NB4 (cell line): ENCODE measurements at regions not wholly inside any gene's neighbourhood (a gene's known extent, or its start where the extent isn't known, plus 50 kb on each side); places are given as distances from the start of the nearest gene placed in this dataset.
"Not testable (repeated sequence)": the region's sequence is repeated elsewhere in the genome, so short reads cannot be mapped to it uniquely, and the experiment has no call there.

Experiments
- DNase-seq: peaks from one replicate; pipeline ENCODE4 v3.0.0; 2010; ENCODE audit warnings: low read depth
- H3K4me3 ChIP-seq: one replicate; pipeline ENCODE4 v1.5.1; 2011; ENCODE audit warnings: mild to moderate bottlenecking, low read depth, low read length, moderate library complexity
- CTCF ChIP-seq: IDR thresholded peaks from one replicate; pipeline ENCODE4 v1.5.1; 2012; ENCODE audit warnings: low read depth, low read length
- MYC ChIP-seq: IDR thresholded peaks from 2 replicates; pipeline ENCODE4 v1.6.1; 2011; ENCODE audit warnings: low read depth, low read length
- POLR2A ChIP-seq: IDR thresholded peaks from 2 replicates; pipeline ENCODE4 v1.6.1; 2011; ENCODE audit warnings: mild to moderate bottlenecking; ENCODE audit not compliant: insufficient read length; ENCODE audit errors: extremely low read depth
- TF ChIP-seq, protein P1 (sequence below): IDR thresholded peaks from 2 replicates; pipeline ENCODE4 v1.6.1; 2011; ENCODE audit warnings: low read depth, low read length

- no peak for TF ChIP-seq CTCF
- no peak for TF ChIP-seq POLR2A
These were observed 96.1 kb upstream of the ZC3H11B start for GRCh38 chr1:219708919-219709543.

GRCh38 chr1:219707885-219708284 lies 95.0 kb upstream of the ZC3H11B start:
- DNase-seq, H3K4me3 ChIP-seq: not testable (repeated sequence)

More at GRCh38 chr1:219708919-219709543, 96.1 kb upstream of the ZC3H11B start:
- DNase-seq: no peak
- no peak overlapping the region for H3K4me3 ChIP-seq

- DNase-seq, H3K4me3 ChIP-seq: not testable (repeated sequence)
These were observed 91.4 kb upstream of the ZC3H11B start for GRCh38 chr1:219704331-219704730.

DNA sequence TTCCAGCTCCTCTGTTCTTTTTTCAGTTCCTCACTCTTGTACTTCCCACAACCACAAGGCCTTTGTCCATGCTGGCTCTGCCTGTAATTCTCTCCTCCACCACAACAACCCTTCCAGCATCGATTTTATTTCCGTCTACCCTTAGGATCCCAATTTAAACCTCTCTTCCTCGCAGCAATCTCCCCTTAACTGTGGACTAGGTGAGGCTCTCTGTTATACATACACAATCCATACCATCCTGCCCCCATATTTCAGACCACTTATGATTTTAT lies 90.4 kb upstream of the ZC3H11B start:
- no peak for DNase-seq
- no peak overlapping the region for H3K4me3 ChIP-seq
- TF ChIP-seq MYC (no peak), CTCF (no peak), POLR2A (no peak)
- TF ChIP-seq, protein P1, sequence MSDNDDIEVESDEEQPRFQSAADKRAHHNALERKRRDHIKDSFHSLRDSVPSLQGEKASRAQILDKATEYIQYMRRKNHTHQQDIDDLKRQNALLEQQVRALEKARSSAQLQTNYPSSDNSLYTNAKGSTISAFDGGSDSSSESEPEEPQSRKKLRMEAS: no peak

DNA sequence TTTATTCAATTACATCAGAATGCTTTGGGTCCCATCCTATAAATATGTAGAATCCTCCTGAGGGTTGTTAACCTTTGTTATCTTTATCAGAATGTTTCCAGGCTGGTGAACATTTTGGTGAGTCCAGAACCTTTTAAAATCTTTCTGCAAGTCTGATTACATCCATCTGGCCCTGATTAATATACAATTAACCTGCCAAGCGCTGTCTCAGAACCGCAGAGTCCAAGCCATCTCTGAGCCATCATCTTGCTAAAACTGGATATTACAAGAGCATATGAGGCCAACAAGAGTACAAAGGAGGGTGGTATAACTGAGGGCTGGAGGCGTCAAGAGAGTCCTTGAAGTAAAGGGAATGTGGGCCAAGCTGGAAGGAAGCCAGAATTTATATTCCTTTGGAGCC lies 88.6 kb upstream of the ZC3H11B start:
- H3K4me3 ChIP-seq: no peak overlapping the region
- TF ChIP-seq CTCF (no peak), POLR2A (no peak), MYC (no peak)
- TF ChIP-seq, protein P1: no peak
- DNase-seq: no peak

- DNase-seq: no peak
- TF ChIP-seq CTCF (no peak), MYC (no peak), POLR2A (no peak)
- TF ChIP-seq, protein P1: no peak
- no peak overlapping the region for H3K4me3 ChIP-seq
These were observed 87.0 kb upstream of the ZC3H11B start for GRCh38 chr1:219699870-219700269.

DNA sequence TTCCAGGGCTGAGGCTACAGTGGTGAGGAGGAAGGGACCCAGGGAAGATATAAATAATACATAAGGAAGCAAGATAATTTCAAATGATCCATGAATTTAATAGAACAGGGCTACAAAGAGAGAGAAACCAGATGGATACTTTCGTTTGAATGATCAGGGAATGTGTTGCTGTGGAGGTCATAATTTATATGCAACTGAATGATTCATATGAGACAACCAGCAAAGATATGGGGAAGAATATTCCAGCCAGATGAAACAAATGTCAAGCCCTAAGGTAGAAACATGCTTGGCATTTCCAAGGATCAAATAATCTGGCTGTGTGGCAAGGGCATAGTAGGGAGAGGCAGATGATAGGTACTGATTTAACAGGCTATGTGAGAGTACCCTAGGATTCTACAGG lies 84.8 kb upstream of the ZC3H11B start:
- TF ChIP-seq CTCF (no peak), POLR2A (no peak), MYC (no peak)
- TF ChIP-seq, protein P1: no peak
- DNase-seq: no peak
- no peak overlapping the region for H3K4me3 ChIP-seq
